GM12878 (cell line): ENCODE measurements at regions not wholly inside any gene's neighbourhood (a gene's known extent, or its start where the extent isn't known, plus 50 kb on each side); places are given as distances from the start of the nearest gene placed in this dataset.

Experiments used
- ATAC-seq: fragments of 200-7000 bp; cut with Tn5 transposase; 3 replicates; pipeline ENCODE4 v1.9.1; 2020; ENCODE audit warnings: mild to moderate bottlenecking, moderate library complexity
- BruUV-seq: library from RNA; stranded (reverse); fragments of 400-500 nt; replicated peaks from 2 replicates; lab custom pipeline; 2021; lab: Mats Ljungman, UMichigan
- CTCF ChIA-PET: fragments of 300-600 bp; sonication (Branson Sonifier 250); formaldehyde crosslinking; extraction: SDS; loops from one replicate; lab custom pipeline; 2021; ENCODE audit warnings: inconsistent platforms; lab: Yijun Ruan, JAX
- POLR2A ChIA-PET: fragments of 350-600 bp; formaldehyde crosslinking; extraction: SDS; loops from one replicate; lab custom pipeline; 2021; ENCODE audit warnings: inconsistent platforms; lab: Charles Lee
- RAD21 ChIA-PET: fragments of 300-600 bp; sonication (Branson Sonifier 250); formaldehyde crosslinking; loops from one replicate; lab custom pipeline; 2023; ENCODE audit warnings: antibody characterized with exemption; ENCODE audit not compliant: unreplicated experiment; lab: Charles Lee
- SMC1A ChIA-PET: fragments of 300-600 bp; sonication (Branson Sonifier 250); formaldehyde crosslinking; loops from one replicate; lab custom pipeline; 2023; ENCODE audit not compliant: unreplicated experiment, uncharacterized antibody; lab: Charles Lee
- DNase-seq: peaks from one replicate; pipeline ENCODE4 v3.0.0-alpha.2; 2011; ENCODE audit warnings: low read depth, low spot score
- FAIRE-seq: peaks from 3 replicates; lab custom pipeline; 2011; peaks lifted over from hg19 to GRCh38; lab: Jason Lieb, UNC
- H2AFZ ChIP-seq: 2 replicates; pipeline ENCODE4 v1.6.0; 2011; ENCODE audit warnings: low read depth, low read length, control low read depth; ENCODE audit not compliant: control insufficient read depth
- H3K27ac ChIP-seq: 2 replicates; pipeline ENCODE4 v1.5.1; 2011; ENCODE audit warnings: control low read depth; ENCODE audit not compliant: control insufficient read depth, insufficient read depth
- H3K27me3 ChIP-seq, 2 experiments: replicated peaks in 1 of 2; 2 replicates each; pipeline versions ENCODE4 v1.6.0 to v1.6.1; 2011; ENCODE audit warnings: low read length in 1 of 2; ENCODE audit not compliant: control insufficient read depth in 2 of 2, insufficient read depth in 2 of 2
- H3K36me3 ChIP-seq, 2 experiments: 2 replicates each; pipeline ENCODE4 v1.5.1; 2011; ENCODE audit warnings: low read length in 1 of 2; ENCODE audit not compliant: control insufficient read depth in 2 of 2, insufficient read depth in 2 of 2
- H3K4me1 ChIP-seq: 2 replicates; pipeline ENCODE4 v1.6.1; 2011; ENCODE audit warnings: mild to moderate bottlenecking, low read length, moderate library complexity, mixed read lengths; ENCODE audit not compliant: control insufficient read depth, insufficient read depth
- H3K4me2 ChIP-seq: 2 replicates; pipeline ENCODE4 v1.6.0; 2011; ENCODE audit warnings: control low read depth; ENCODE audit not compliant: control insufficient read depth, insufficient read depth
- H3K4me3 ChIP-seq: fragments of 200-600 bp; sonication (generic); 2 replicates; pipeline ENCODE4 v1.5.1; 2016
- H3K79me2 ChIP-seq: 2 replicates; pipeline ENCODE4 v1.6.0; 2011; ENCODE audit warnings: low read length; ENCODE audit not compliant: control insufficient read depth, insufficient read depth
- H3K9ac ChIP-seq: 2 replicates; pipeline ENCODE4 v1.8.0; 2011; ENCODE audit warnings: low read length, control low read depth, mixed read lengths; ENCODE audit not compliant: control insufficient read depth, insufficient read depth
- H3K9me3 ChIP-seq: replicated peaks from 3 replicates; pipeline ENCODE4 v1.5.1; 2011; ENCODE audit warnings: mild to moderate bottlenecking, low read length; ENCODE audit not compliant: control insufficient read depth, insufficient read depth
- H4K20me1 ChIP-seq: 2 replicates; pipeline ENCODE4 v1.6.0; 2011; ENCODE audit not compliant: control insufficient read depth, insufficient read depth
- BHLHE40 ChIP-seq, 2 experiments: fragments of 450-650 bp in 1 of 2; IDR thresholded peaks; 2 replicates each; pipeline ENCODE4 v1.6.1; 2011 to 2017; ENCODE audit warnings: low read depth in 2 of 2, borderline replicate concordance in 1 of 2, improper control_type of control experiment in 1 of 2, low read length in 1 of 2, mild to moderate bottlenecking in 1 of 2
- IRF4 ChIP-seq: IDR thresholded peaks from 2 replicates; pipeline ENCODE4 v1.6.1; 2011; ENCODE audit warnings: low read depth, low read length
- MYC ChIP-seq: IDR thresholded peaks from 2 replicates; pipeline ENCODE4 v1.6.1; 2011; ENCODE audit warnings: mild to moderate bottlenecking, low read length, moderate library complexity, inconsistent platforms; ENCODE audit not compliant: insufficient read depth, insufficient replicate concordance, insufficient read length, severe bottlenecking
- NFXL1 ChIP-seq: fragments of 450-650 bp; IDR thresholded peaks from 2 replicates; pipeline ENCODE4 v1.6.1; 2017; ENCODE audit warnings: antibody characterized with exemption, mild to moderate bottlenecking, borderline replicate concordance
- NR2C2 ChIP-seq: IDR thresholded peaks from 2 replicates; pipeline ENCODE4 v1.6.1; 2011; ENCODE audit warnings: borderline replicate concordance, low read depth; ENCODE audit not compliant: control insufficient read depth, insufficient read length
- SPI1 ChIP-seq: IDR thresholded peaks from 2 replicates; pipeline ENCODE4 v1.6.1; 2011; ENCODE audit warnings: low read depth, mild to moderate bottlenecking, low read length, moderate library complexity, borderline replicate concordance; ENCODE audit not compliant: insufficient read depth
- TCF3 ChIP-seq: IDR thresholded peaks from 2 replicates; pipeline ENCODE4 v1.6.1; 2012; ENCODE audit warnings: low read depth, mild to moderate bottlenecking, low read length, borderline replicate concordance; ENCODE audit not compliant: insufficient read depth
- YBX1 ChIP-seq: fragments of 450-650 bp; IDR thresholded peaks from 2 replicates; pipeline ENCODE4 v1.6.1; 2016; ENCODE audit warnings: antibody characterized with exemption
- WGBS: methylation state at CpG from one replicate; pipeline ENCODE4 v1.1.6; 2016; ENCODE audit warnings: low lambda C conversion rate; ENCODE audit not compliant: insufficient replicate concordance, insufficient coverage; ENCODE audit errors: missing lambda C conversion rate; 5-methylcytosine and 5-hydroxymethylcytosine counted together
- in situ Hi-C: fragments of 300-500 bp; cut with MboI; formaldehyde crosslinking; loops from 9 replicates; pipeline ENCODE4 v1.14.3; 2018; ENCODE audit warnings: mixed read lengths
- intact Hi-C: fragments of 100-400 bp; cut with micrococcal nuclease; formaldehyde crosslinking; loops from one replicate; pipeline ENCODE4 v1.14.2; 2022; ENCODE audit not compliant: unreplicated experiment
- TF ChIP-seq, protein P1 (sequence below), 3 experiments: IDR thresholded peaks in 2 of 3; conservative IDR thresholded peaks in 1 of 3; 2 replicates each; pipeline ENCODE4 v1.5.1; 2011; ENCODE audit warnings: low read depth in 3 of 3, low read length in 3 of 3, mild to moderate bottlenecking in 3 of 3, control low read depth in 2 of 3, moderate library complexity in 2 of 3, inconsistent platforms in 1 of 3, mixed read lengths in 1 of 3; ENCODE audit not compliant: control insufficient read depth in 2 of 3, insufficient read depth in 1 of 3; ENCODE audit errors: extremely low read depth in 1 of 3
- TF ChIP-seq, protein P2 (sequence below): fragments of 450-650 bp; IDR thresholded peaks from 2 replicates; pipeline ENCODE4 v1.6.1; 2017; ENCODE audit warnings: mild to moderate bottlenecking, moderate library complexity

DNA sequence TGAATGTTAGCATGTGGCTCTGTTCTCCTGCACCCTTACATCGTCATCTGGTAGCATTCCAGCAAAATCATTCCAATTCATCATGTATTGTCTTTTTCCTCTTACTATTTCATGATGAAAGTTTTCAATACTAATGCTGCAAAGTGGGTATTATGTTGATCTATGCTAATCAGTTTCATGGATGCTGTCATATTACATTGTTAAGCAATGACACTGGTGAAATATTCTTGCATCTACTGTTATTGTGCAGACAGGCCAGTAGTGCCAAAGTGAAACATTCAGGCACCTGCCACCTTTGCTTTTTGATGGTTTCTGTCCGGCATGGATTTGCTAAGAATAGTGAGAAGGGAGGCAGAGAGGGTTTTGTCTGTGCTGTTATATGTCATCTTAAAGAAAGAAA lies 76.1 kb upstream of the SMIM21 start:
- RAD21 ChIA-PET = no interaction called here
- Histone ChIP-seq H3K9ac (no peak overlapping the region), H3K4me1 (no peaks in the 10 kb centered on the region), H3K79me2 (no peaks in the 10 kb centered on the region), H2AFZ (no peak overlapping the region), H3K27ac (no peak overlapping the region), H3K36me3 (no peaks in the 10 kb centered on the region)
- SMC1A ChIA-PET = no interaction called here
- POLR2A ChIA-PET = no interaction called here
- ATAC-seq = no peak
- no TSS peak for BruUV-seq
- TF ChIP-seq YBX1 = no peak
- TF ChIP-seq TCF3 = no peak
- TF ChIP-seq NR2C2 = no peak
- TF ChIP-seq IRF4 = no peak
- no peak for TF ChIP-seq MYC
- no peak for TF ChIP-seq NFXL1
- TF ChIP-seq, protein P1, sequence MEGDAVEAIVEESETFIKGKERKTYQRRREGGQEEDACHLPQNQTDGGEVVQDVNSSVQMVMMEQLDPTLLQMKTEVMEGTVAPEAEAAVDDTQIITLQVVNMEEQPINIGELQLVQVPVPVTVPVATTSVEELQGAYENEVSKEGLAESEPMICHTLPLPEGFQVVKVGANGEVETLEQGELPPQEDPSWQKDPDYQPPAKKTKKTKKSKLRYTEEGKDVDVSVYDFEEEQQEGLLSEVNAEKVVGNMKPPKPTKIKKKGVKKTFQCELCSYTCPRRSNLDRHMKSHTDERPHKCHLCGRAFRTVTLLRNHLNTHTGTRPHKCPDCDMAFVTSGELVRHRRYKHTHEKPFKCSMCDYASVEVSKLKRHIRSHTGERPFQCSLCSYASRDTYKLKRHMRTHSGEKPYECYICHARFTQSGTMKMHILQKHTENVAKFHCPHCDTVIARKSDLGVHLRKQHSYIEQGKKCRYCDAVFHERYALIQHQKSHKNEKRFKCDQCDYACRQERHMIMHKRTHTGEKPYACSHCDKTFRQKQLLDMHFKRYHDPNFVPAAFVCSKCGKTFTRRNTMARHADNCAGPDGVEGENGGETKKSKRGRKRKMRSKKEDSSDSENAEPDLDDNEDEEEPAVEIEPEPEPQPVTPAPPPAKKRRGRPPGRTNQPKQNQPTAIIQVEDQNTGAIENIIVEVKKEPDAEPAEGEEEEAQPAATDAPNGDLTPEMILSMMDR (IDR thresholded peaks at IDR 0.05 in 2 of 3, conservative IDR thresholded peaks at IDR 0.05 in 1 of 3; ENCODE audit: control insufficient read depth in 2 of 3, extremely low read depth in 1 of 3, insufficient read depth in 1 of 3, low read depth in 3 of 3, low read length in 3 of 3) = no peak
- TF ChIP-seq, protein P2, sequence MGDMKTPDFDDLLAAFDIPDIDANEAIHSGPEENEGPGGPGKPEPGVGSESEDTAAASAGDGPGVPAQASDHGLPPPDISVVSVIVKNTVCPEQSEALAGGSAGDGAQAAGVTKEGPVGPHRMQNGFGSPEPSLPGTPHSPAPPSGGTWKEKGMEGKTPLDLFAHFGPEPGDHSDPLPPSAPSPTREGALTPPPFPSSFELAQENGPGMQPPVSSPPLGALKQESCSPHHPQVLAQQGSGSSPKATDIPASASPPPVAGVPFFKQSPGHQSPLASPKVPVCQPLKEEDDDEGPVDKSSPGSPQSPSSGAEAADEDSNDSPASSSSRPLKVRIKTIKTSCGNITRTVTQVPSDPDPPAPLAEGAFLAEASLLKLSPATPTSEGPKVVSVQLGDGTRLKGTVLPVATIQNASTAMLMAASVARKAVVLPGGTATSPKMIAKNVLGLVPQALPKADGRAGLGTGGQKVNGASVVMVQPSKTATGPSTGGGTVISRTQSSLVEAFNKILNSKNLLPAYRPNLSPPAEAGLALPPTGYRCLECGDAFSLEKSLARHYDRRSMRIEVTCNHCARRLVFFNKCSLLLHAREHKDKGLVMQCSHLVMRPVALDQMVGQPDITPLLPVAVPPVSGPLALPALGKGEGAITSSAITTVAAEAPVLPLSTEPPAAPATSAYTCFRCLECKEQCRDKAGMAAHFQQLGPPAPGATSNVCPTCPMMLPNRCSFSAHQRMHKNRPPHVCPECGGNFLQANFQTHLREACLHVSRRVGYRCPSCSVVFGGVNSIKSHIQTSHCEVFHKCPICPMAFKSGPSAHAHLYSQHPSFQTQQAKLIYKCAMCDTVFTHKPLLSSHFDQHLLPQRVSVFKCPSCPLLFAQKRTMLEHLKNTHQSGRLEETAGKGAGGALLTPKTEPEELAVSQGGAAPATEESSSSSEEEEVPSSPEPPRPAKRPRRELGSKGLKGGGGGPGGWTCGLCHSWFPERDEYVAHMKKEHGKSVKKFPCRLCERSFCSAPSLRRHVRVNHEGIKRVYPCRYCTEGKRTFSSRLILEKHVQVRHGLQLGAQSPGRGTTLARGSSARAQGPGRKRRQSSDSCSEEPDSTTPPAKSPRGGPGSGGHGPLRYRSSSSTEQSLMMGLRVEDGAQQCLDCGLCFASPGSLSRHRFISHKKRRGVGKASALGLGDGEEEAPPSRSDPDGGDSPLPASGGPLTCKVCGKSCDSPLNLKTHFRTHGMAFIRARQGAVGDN = no peak
- TF ChIP-seq BHLHE40 (IDR thresholded peaks at IDR 0.05; ENCODE audit: borderline replicate concordance in 1 of 2, low read depth in 2 of 2, low read length in 1 of 2) = no peak
- no peak for TF ChIP-seq SPI1
- TF ChIP-seq, all 136 proteins: peak for 0
- CTCF ChIA-PET = no interaction called here
- Histone ChIP-seq H3K4me3 (no peak overlapping the region), H3K27me3 (no peaks in the 10 kb centered on the region; a peak in 1 of 4 replicates), H4K20me1 (no peaks in the 10 kb centered on the region), H3K9me3 (no peaks in the 10 kb centered on the region), H3K4me2 (no peak overlapping the region)
- FAIRE-seq (no peak), DNase-seq (no peak)
- in situ Hi-C loops (no loop called here), intact Hi-C loops (no loop called here)
- WGBS = 47% methylated on average over 2 of the region's 2 CpGs
